HUES64 (cell line): ENCODE measurements at regions not wholly inside any gene's neighbourhood (a gene's known extent, or its start where the extent isn't known, plus 50 kb on each side); places are given as distances from the start of the nearest gene placed in this dataset.
"Not testable (repeated sequence)": the region's sequence is repeated elsewhere in the genome, so short reads cannot be mapped to it uniquely, and the experiment has no call there.

ENCODE experiments used
- H3K27ac ChIP-seq: 2 replicates; pipeline ENCODE4 v1.7.0; 2013; ENCODE audit warnings: low read depth, low read length, inconsistent platforms
- H3K27me3 ChIP-seq: 2 replicates; pipeline ENCODE4 v1.6.1; 2013; ENCODE audit warnings: mild to moderate bottlenecking, low read length; ENCODE audit not compliant: insufficient read depth
- H3K36me3 ChIP-seq: 2 replicates; pipeline ENCODE4 v1.6.1; 2013; ENCODE audit warnings: mild to moderate bottlenecking, low read length; ENCODE audit not compliant: insufficient read depth
- H3K4me1 ChIP-seq: 2 replicates; pipeline ENCODE4 v1.6.1; 2013; ENCODE audit warnings: mild to moderate bottlenecking, low read length, moderate library complexity; ENCODE audit not compliant: insufficient read depth
- H3K4me3 ChIP-seq: 2 replicates; pipeline ENCODE4 v1.5.1; 2013; ENCODE audit warnings: mild to moderate bottlenecking, low read length, moderate library complexity
- H3K9ac ChIP-seq: 2 replicates; pipeline ENCODE4 v1.6.1; 2013; ENCODE audit warnings: mild to moderate bottlenecking, low read depth, low read length
- H3K9me3 ChIP-seq: 2 replicates; pipeline ENCODE4 v1.6.1; 2013; ENCODE audit warnings: low read depth, low read length; ENCODE audit not compliant: insufficient read depth
- WGBS: fragments of 150-250, 120-280 bp; methylation state at CpG from one replicate; pipeline ENCODE4 v1.1.7; 2013; ENCODE audit warnings: missing lambda C conversion rate; 5-methylcytosine and 5-hydroxymethylcytosine counted together

GRCh38 chrX:81857192-81857591 lies 655.3 kb downstream of the SH3BGRL start:
- Histone ChIP-seq H3K4me3 (no peak overlapping the region), H3K36me3 (no peaks in the 10 kb centered on the region), H3K9me3 (peaks cover 67% of the 10 kb centered on the region), H3K27me3 (no peaks in the 10 kb centered on the region), H3K27ac (no peak overlapping the region), H3K4me1 (no peaks in the 10 kb centered on the region), H3K9ac (no peak overlapping the region)

GRCh38 chrX:81866873-81867272 lies 665.0 kb downstream of the SH3BGRL start:
- Histone ChIP-seq H3K9ac (no peak overlapping the region), H3K36me3 (no peaks in the 10 kb centered on the region), H3K9me3 (peaks cover 47% of the 10 kb centered on the region), H3K27me3 (no peaks in the 10 kb centered on the region), H3K27ac (no peak overlapping the region), H3K4me1 (no peaks in the 10 kb centered on the region), H3K4me3 (no peak overlapping the region)
- 93% methylated on average over 2 of the region's 3 CpGs for WGBS

- H3K36me3 ChIP-seq, result no peaks in the 10 kb centered on the region
- no peak overlapping the region for H3K9ac ChIP-seq
- H3K4me1 ChIP-seq, result no peaks in the 10 kb centered on the region
- WGBS, result 72% methylated on average over 5 of the region's 5 CpGs
- no peak overlapping the region for H3K4me3 ChIP-seq
- H3K27me3 ChIP-seq, result no peaks in the 10 kb centered on the region
- H3K27ac ChIP-seq, result no peak overlapping the region
- H3K9me3 ChIP-seq, result peaks cover 50% of the 10 kb centered on the region
These were observed 667.1 kb downstream of the SH3BGRL start for GRCh38 chrX:81868979-81869378.

- Histone ChIP-seq H3K4me3 (no peak overlapping the region), H3K27ac (no peak overlapping the region), H3K9me3 (peaks cover 54% of the 10 kb centered on the region), H3K4me1 (no peaks in the 10 kb centered on the region), H3K27me3 (no peaks in the 10 kb centered on the region), H3K9ac (no peak overlapping the region), H3K36me3 (no peaks in the 10 kb centered on the region)
- 77% methylated on average over 3 of the region's 3 CpGs for WGBS
These were observed 672.9 kb downstream of the SH3BGRL start for GRCh38 chrX:81874807-81875206.

- H3K9ac ChIP-seq, result no peak overlapping the region
- H3K9me3 ChIP-seq, result peaks cover 56% of the 10 kb centered on the region
- 77% methylated on average over 1 of the region's 1 CpG for WGBS
- H3K36me3 ChIP-seq, result no peaks in the 10 kb centered on the region
- H3K27me3 ChIP-seq, result no peaks in the 10 kb centered on the region
- no peaks in the 10 kb centered on the region for H3K4me1 ChIP-seq
- no peak overlapping the region for H3K27ac ChIP-seq
- H3K4me3 ChIP-seq, result no peak overlapping the region
These were observed 673.9 kb downstream of the SH3BGRL start for GRCh38 chrX:81875800-81876199.

GRCh38 chrX:81876437-81876836 lies 674.5 kb downstream of the SH3BGRL start:
- Histone ChIP-seq H3K4me3 (no peak overlapping the region), H3K27me3 (no peaks in the 10 kb centered on the region), H3K27ac (no peak overlapping the region), H3K9ac (no peak overlapping the region), H3K9me3 (peaks cover 49% of the 10 kb centered on the region), H3K4me1 (no peaks in the 10 kb centered on the region), H3K36me3 (no peaks in the 10 kb centered on the region)
- WGBS, result 82% methylated on average over 7 of the region's 7 CpGs

GRCh38 chrX:81890521-81890920 lies 688.6 kb downstream of the SH3BGRL start:
- Histone ChIP-seq H3K9ac (no peak overlapping the region), H3K36me3 (no peaks in the 10 kb centered on the region), H3K9me3 (peaks cover 65% of the 10 kb centered on the region), H3K27ac (no peak overlapping the region), H3K4me1 (no peaks in the 10 kb centered on the region), H3K27me3 (no peaks in the 10 kb centered on the region), H3K4me3 (no peak overlapping the region)
- 67% methylated on average over 1 of the region's 1 CpG for WGBS

GRCh38 chrX:81900522-81900921 lies 698.6 kb downstream of the SH3BGRL start:
- Histone ChIP-seq H3K4me3 (no peak overlapping the region), H3K27ac (no peak overlapping the region), H3K9ac (no peak overlapping the region), H3K4me1 (no peaks in the 10 kb centered on the region), H3K27me3 (no peaks in the 10 kb centered on the region), H3K36me3 (no peaks in the 10 kb centered on the region), H3K9me3 (peaks cover 47% of the 10 kb centered on the region)

GRCh38 chrX:81925812-81926211 lies 723.9 kb downstream of the SH3BGRL start:
- Histone ChIP-seq H3K27me3 (no peaks in the 10 kb centered on the region), H3K4me1 (no peaks in the 10 kb centered on the region), H3K27ac (no peak overlapping the region), H3K36me3 (no peaks in the 10 kb centered on the region), H3K9me3 (peaks cover 60% of the 10 kb centered on the region), H3K4me3 (no peak overlapping the region), H3K9ac (no peak overlapping the region)
- WGBS, result 80% methylated on average over 2 of the region's 2 CpGs

- not testable (repeated sequence) for H3K27ac ChIP-seq
- no CpG with 5 or more reads among the region's 5 CpGs for WGBS
- peaks cover 16% of the 10 kb centered on the region for H3K9me3 ChIP-seq
These were observed 744.0 kb downstream of the SH3BGRL start for GRCh38 chrX:81945911-81946310.

GRCh38 chrX:81957318-81957717 lies 755.4 kb downstream of the SH3BGRL start:
- no peaks in the 10 kb centered on the region for H3K4me1 ChIP-seq
- peaks cover 66% of the 10 kb centered on the region for H3K9me3 ChIP-seq
- H3K27ac ChIP-seq, result no peak overlapping the region
- H3K36me3 ChIP-seq, result no peaks in the 10 kb centered on the region
- no peak overlapping the region for H3K4me3 ChIP-seq
- H3K27me3 ChIP-seq, result no peaks in the 10 kb centered on the region
- no peak overlapping the region for H3K9ac ChIP-seq
- WGBS, result 100% methylated on average over 1 of the region's 15 CpGs

More at GRCh38 chrX:81945911-81946310, 744.0 kb downstream of the SH3BGRL start:
- H3K36me3 ChIP-seq, H3K27me3 ChIP-seq, H3K4me3 ChIP-seq, H3K9ac ChIP-seq, H3K4me1 ChIP-seq: not testable (repeated sequence)

GRCh38 chrX:81957900-81958545 lies 756.1 kb downstream of the SH3BGRL start:
- H3K9me3 ChIP-seq, result peaks cover 67% of the 10 kb centered on the region
- H3K9ac ChIP-seq, result no peak overlapping the region
- H3K36me3 ChIP-seq, result no peaks in the 10 kb centered on the region
- no peaks in the 10 kb centered on the region for H3K4me1 ChIP-seq
- H3K4me3 ChIP-seq, result no peak overlapping the region
- no CpG with 5 or more reads among the region's 1 CpG for WGBS
- no peak overlapping the region for H3K27ac ChIP-seq
- no peaks in the 10 kb centered on the region for H3K27me3 ChIP-seq
